Panc1 (cell line): ENCODE measurements at regions not wholly inside any gene's neighbourhood (a gene's known extent, or its start where the extent isn't known, plus 50 kb on each side); places are given as distances from the start of the nearest gene placed in this dataset.

Experiments
- ATAC-seq: fragments of 200-7000 bp; cut with Tn5 transposase; 2 replicates; pipeline ENCODE4 v1.9.1; 2020; ENCODE audit warnings: mild to moderate bottlenecking, moderate library complexity
- BruUV-seq: library from RNA; stranded (reverse); fragments of 400-500 nt; replicated peaks from 2 replicates; lab custom pipeline; 2021; lab: Mats Ljungman, UMichigan
- CTCF ChIA-PET: fragments of 300-600 bp; sonication (Branson Sonifier 250); formaldehyde crosslinking; loops from one replicate; lab custom pipeline; 2022; ENCODE audit warnings: antibody characterized with exemption; lab: Charles Lee
- POLR2A ChIA-PET: fragments of 300-600 bp; sonication (Branson Sonifier 250); formaldehyde crosslinking; loops from one replicate; lab custom pipeline; 2022; ENCODE audit warnings: antibody characterized with exemption; lab: Charles Lee
- DNase-seq: peaks from one replicate; pipeline ENCODE4 v3.0.0-alpha.2; 2010; ENCODE audit warnings: low read depth, low spot score
- H3K27ac ChIP-seq: 2 replicates; pipeline ENCODE4 v1.5.1; 2011; ENCODE audit warnings: mild to moderate bottlenecking, low read length, inconsistent platforms
- H3K27me3 ChIP-seq: fragments of 200-500 bp; sonication (Bioruptor generic); 2 replicates; pipeline ENCODE4 v1.6.0; 2014; ENCODE audit warnings: low read length, inconsistent platforms; ENCODE audit not compliant: control insufficient read depth, insufficient read depth
- H3K36me3 ChIP-seq: fragments of 200-500 bp; sonication (Bioruptor generic); 2 replicates; pipeline ENCODE4 v1.5.1; 2014; ENCODE audit warnings: inconsistent platforms, mild to moderate bottlenecking, low read length, moderate library complexity; ENCODE audit not compliant: control insufficient read depth, insufficient read depth
- H3K4me1 ChIP-seq: 2 replicates; pipeline ENCODE4 v1.5.1; 2011; ENCODE audit warnings: inconsistent platforms, mild to moderate bottlenecking, low read length, moderate library complexity; ENCODE audit not compliant: control insufficient read depth, insufficient read depth
- H3K4me3 ChIP-seq, 2 experiments: 2 replicates each; pipeline ENCODE4 v1.5.1; 2011 to 2012; ENCODE audit warnings: low read depth in 2 of 2, low read length in 2 of 2, mild to moderate bottlenecking in 2 of 2, inconsistent platforms in 1 of 2, moderate library complexity in 1 of 2
- H3K9me3 ChIP-seq: fragments of 200-500 bp; sonication (Bioruptor generic); 2 replicates; pipeline ENCODE4 v1.5.1; 2014; ENCODE audit warnings: low read depth, mild to moderate bottlenecking, inconsistent platforms, low read length, moderate library complexity; ENCODE audit not compliant: control insufficient read depth, insufficient read depth
- POLR2AphosphoS5 ChIP-seq: IDR thresholded peaks from 2 replicates; pipeline ENCODE4 v1.6.1; 2012; ENCODE audit warnings: mild to moderate bottlenecking, low read depth, low read length, moderate library complexity
- SIN3A ChIP-seq: IDR thresholded peaks from 2 replicates; pipeline ENCODE4 v1.6.1; 2012; ENCODE audit warnings: low read depth, mild to moderate bottlenecking, low read length, moderate library complexity, borderline replicate concordance; ENCODE audit not compliant: insufficient read depth
- TCF7L2 ChIP-seq: IDR thresholded peaks from 2 replicates; pipeline ENCODE4 v1.6.1; 2011; ENCODE audit warnings: mild to moderate bottlenecking, low read depth, low read length, inconsistent platforms
- in situ Hi-C: cut with HindIII; loops from 2 replicates; pipeline ENCODE4 v1.10.0; 2016; ENCODE audit warnings: low sequenced_read_pairs, low pct_unique_long_range_greater_than_20kb
- intact Hi-C: fragments of 100-400 bp; cut with micrococcal nuclease; formaldehyde crosslinking; loops from one replicate; pipeline ENCODE4 v1.10.0; 2022; ENCODE audit not compliant: unreplicated experiment
- TF ChIP-seq, protein P1 (sequence below), 2 experiments: IDR thresholded peaks; 2 replicates each; pipeline ENCODE4 v1.6.1; 2011 to 2012; ENCODE audit warnings: low read depth in 2 of 2, control low read depth in 1 of 2, low read length in 1 of 2, mild to moderate bottlenecking in 1 of 2, moderate library complexity in 1 of 2; ENCODE audit not compliant: insufficient read depth in 1 of 2
- TF ChIP-seq, protein P2 (sequence below): fragments of 450-650 bp; IDR thresholded peaks from 2 replicates; pipeline ENCODE4 v1.5.1; 2017; ENCODE audit warnings: mild to moderate bottlenecking

- Histone ChIP-seq H3K4me3 (no peak overlapping the region), H3K27ac (no peak overlapping the region), H3K27me3 (no peaks in the 10 kb centered on the region), H3K36me3 (no peaks in the 10 kb centered on the region), H3K9me3 (no peaks in the 10 kb centered on the region), H3K4me1 (no peaks in the 10 kb centered on the region)
- TF ChIP-seq, protein P1, sequence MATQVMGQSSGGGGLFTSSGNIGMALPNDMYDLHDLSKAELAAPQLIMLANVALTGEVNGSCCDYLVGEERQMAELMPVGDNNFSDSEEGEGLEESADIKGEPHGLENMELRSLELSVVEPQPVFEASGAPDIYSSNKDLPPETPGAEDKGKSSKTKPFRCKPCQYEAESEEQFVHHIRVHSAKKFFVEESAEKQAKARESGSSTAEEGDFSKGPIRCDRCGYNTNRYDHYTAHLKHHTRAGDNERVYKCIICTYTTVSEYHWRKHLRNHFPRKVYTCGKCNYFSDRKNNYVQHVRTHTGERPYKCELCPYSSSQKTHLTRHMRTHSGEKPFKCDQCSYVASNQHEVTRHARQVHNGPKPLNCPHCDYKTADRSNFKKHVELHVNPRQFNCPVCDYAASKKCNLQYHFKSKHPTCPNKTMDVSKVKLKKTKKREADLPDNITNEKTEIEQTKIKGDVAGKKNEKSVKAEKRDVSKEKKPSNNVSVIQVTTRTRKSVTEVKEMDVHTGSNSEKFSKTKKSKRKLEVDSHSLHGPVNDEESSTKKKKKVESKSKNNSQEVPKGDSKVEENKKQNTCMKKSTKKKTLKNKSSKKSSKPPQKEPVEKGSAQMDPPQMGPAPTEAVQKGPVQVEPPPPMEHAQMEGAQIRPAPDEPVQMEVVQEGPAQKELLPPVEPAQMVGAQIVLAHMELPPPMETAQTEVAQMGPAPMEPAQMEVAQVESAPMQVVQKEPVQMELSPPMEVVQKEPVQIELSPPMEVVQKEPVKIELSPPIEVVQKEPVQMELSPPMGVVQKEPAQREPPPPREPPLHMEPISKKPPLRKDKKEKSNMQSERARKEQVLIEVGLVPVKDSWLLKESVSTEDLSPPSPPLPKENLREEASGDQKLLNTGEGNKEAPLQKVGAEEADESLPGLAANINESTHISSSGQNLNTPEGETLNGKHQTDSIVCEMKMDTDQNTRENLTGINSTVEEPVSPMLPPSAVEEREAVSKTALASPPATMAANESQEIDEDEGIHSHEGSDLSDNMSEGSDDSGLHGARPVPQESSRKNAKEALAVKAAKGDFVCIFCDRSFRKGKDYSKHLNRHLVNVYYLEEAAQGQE (IDR thresholded peaks at IDR 0.05; ENCODE audit: insufficient read depth in 1 of 2, low read depth in 2 of 2, low read length in 1 of 2), result no peak
- no peak for TF ChIP-seq POLR2AphosphoS5
- TF ChIP-seq, protein P2, sequence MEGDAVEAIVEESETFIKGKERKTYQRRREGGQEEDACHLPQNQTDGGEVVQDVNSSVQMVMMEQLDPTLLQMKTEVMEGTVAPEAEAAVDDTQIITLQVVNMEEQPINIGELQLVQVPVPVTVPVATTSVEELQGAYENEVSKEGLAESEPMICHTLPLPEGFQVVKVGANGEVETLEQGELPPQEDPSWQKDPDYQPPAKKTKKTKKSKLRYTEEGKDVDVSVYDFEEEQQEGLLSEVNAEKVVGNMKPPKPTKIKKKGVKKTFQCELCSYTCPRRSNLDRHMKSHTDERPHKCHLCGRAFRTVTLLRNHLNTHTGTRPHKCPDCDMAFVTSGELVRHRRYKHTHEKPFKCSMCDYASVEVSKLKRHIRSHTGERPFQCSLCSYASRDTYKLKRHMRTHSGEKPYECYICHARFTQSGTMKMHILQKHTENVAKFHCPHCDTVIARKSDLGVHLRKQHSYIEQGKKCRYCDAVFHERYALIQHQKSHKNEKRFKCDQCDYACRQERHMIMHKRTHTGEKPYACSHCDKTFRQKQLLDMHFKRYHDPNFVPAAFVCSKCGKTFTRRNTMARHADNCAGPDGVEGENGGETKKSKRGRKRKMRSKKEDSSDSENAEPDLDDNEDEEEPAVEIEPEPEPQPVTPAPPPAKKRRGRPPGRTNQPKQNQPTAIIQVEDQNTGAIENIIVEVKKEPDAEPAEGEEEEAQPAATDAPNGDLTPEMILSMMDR, result no peak
- no peak for TF ChIP-seq TCF7L2
- TF ChIP-seq SIN3A, result no peak
- CTCF ChIA-PET, result no interaction called here
- BruUV-seq, result no TSS peak
- DNase-seq (no peak), ATAC-seq (no peak)
- intact Hi-C loops, result no loop called here
- in situ Hi-C loops, result no loop called here
- POLR2A ChIA-PET, result no interaction called here
These were observed 360.8 kb downstream of the GPATCH2 start for GRCh38 chr1:217270101-217270500.

DNA sequence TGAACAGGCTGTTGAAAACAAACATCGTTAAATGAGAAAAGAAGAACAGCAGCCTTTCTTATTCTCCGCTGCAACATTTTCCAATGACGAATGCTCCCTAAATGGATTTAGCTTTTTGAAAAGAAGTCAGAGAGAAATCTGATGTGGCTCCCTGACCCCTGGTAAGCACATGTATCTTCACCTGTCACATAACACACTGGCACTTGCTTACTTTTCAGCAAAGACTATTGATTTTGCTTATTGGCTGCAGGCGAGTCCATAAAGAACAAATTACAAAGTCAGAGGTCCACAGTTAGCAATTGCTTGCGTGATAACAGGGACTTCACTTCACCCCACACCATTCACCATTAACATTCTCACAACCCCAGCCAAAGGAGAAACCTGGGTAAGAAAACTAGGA is 362.8 kb downstream of the GPATCH2 start:
- DNase-seq (no peak), ATAC-seq (no peak)
- Histone ChIP-seq H3K4me1 (no peaks in the 10 kb centered on the region), H3K27ac (no peak overlapping the region), H3K36me3 (no peaks in the 10 kb centered on the region), H3K4me3 (no peak overlapping the region), H3K9me3 (no peaks in the 10 kb centered on the region), H3K27me3 (no peaks in the 10 kb centered on the region)
- no TSS peak for BruUV-seq
- in situ Hi-C loops (no loop called here), intact Hi-C loops (no loop called here)
- ChIA-PET CTCF (no interaction called here), POLR2A (no interaction called here)
- TF ChIP-seq POLR2AphosphoS5 (no peak), SIN3A (no peak), TCF7L2 (no peak)
- TF ChIP-seq, protein P2, result no peak
- TF ChIP-seq, protein P1 (IDR thresholded peaks at IDR 0.05; ENCODE audit: insufficient read depth in 1 of 2, low read depth in 2 of 2, low read length in 1 of 2), result no peak
